ENCODE measurements at regions not wholly inside any gene's neighbourhood (a gene's known extent, or its start where the extent isn't known, plus 50 kb on each side); places are given as distances from the start of the nearest gene placed in this dataset.

DNA sequence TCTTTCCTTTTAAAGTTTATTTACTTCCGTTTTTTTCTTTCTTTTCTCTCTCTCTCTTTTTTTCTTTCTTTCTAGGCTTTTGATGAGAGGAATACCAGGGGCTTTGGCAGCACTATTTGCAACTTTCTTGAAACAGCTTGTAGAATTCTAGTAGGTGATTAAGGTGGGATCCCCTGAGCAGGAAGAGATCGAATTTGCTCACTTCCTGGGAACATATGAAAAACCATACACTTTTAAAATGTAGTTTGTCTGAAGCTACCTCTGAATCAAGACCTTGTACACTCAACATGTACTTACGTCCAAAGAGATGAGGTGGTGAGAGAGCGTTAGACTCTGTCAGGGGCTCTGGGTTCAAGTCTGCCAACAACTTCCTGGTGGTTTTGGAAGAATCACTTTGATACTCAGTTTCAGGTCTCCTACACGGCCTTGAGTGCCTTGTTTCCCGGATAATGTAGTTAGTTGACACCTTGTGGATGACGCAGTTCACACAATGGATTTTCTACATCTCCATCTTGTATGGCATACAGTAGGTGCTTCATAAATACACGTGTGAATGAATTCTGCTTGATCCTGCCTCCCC, 229.1 kb downstream of the MYCN start:
- DNase-seq (ENCODE audit: low spot score), result no peak

DNA sequence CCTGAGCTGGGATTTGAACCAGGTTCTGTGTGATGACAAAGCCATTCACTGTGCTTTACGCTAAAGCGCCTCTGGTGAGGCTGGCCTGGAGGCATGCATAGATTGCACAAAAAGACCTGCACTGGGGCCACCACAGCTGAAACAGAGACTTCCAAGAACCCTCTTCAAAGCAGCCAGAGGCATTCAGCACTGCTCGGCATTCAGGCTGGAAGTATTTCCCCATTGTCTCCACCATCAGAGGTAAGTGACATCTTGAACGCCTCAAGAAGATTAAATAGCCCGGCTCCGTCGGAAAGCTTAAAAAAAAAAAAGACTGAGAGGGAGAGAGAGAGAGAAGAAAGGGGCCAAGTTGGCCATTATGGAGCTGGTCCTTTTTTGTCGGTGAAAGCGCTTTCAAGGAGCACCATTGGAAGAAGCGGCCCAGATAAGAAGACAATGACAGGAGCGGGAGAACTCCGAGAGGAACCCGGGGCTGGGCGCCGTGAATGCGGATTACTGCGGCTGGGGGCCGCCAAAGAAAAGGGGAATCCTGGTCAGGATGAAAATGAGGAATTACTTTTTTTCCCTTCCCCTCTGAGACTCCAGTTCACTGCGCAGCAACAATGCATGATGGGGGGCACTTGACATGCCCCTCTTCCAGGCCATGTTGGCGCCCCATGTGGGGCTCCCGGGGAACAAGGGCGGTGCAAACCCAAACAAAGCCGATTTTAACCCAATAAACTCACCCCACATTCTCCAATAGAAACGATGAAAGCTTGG, 228.3 kb downstream of the MYCN start:
- ATAC-seq (ENCODE audit: low read depth) (no peak), DNase-seq (ENCODE audit: low spot score) (no peak)
- Histone ChIP-seq H3K4me1 (ENCODE audit: insufficient read depth, poor library complexity, severe bottlenecking) (no peaks in the 10 kb centered on the region), H3K36me3 (ENCODE audit: low read depth) (no peaks in the 10 kb centered on the region), H3K27me3 (ENCODE audit: insufficient read depth, poor library complexity, severe bottlenecking) (no peaks in the 10 kb centered on the region), H3K4me3 (ENCODE audit: severe bottlenecking) (no peak overlapping the region), H3K9me3 (ENCODE audit: severe bottlenecking) (no peaks in the 10 kb centered on the region), H3K27ac (ENCODE audit: poor library complexity, severe bottlenecking) (no peak overlapping the region)
- TF ChIP-seq, protein P1, sequence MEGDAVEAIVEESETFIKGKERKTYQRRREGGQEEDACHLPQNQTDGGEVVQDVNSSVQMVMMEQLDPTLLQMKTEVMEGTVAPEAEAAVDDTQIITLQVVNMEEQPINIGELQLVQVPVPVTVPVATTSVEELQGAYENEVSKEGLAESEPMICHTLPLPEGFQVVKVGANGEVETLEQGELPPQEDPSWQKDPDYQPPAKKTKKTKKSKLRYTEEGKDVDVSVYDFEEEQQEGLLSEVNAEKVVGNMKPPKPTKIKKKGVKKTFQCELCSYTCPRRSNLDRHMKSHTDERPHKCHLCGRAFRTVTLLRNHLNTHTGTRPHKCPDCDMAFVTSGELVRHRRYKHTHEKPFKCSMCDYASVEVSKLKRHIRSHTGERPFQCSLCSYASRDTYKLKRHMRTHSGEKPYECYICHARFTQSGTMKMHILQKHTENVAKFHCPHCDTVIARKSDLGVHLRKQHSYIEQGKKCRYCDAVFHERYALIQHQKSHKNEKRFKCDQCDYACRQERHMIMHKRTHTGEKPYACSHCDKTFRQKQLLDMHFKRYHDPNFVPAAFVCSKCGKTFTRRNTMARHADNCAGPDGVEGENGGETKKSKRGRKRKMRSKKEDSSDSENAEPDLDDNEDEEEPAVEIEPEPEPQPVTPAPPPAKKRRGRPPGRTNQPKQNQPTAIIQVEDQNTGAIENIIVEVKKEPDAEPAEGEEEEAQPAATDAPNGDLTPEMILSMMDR (IDR thresholded peaks at IDR 0.05; ENCODE audit: poor library complexity, severe bottlenecking), result no peak

More for the DNA sequence above, 229.1 kb downstream of the MYCN start:
- H3K4me3 ChIP-seq (ENCODE audit: severe bottlenecking), result no peak overlapping the region
- TF ChIP-seq, protein P1 (IDR thresholded peaks at IDR 0.05; ENCODE audit: poor library complexity, severe bottlenecking), result no peak
- H3K27me3 ChIP-seq (ENCODE audit: insufficient read depth, poor library complexity, severe bottlenecking), result no peaks in the 10 kb centered on the region
- no peak for ATAC-seq (ENCODE audit: low read depth)
- no peaks in the 10 kb centered on the region for H3K36me3 ChIP-seq (ENCODE audit: low read depth)
- H3K4me1 ChIP-seq (ENCODE audit: insufficient read depth, poor library complexity, severe bottlenecking), result no peaks in the 10 kb centered on the region
- H3K27ac ChIP-seq (ENCODE audit: poor library complexity, severe bottlenecking), result no peak overlapping the region
- H3K9me3 ChIP-seq (ENCODE audit: severe bottlenecking), result no peaks in the 10 kb centered on the region

DNA sequence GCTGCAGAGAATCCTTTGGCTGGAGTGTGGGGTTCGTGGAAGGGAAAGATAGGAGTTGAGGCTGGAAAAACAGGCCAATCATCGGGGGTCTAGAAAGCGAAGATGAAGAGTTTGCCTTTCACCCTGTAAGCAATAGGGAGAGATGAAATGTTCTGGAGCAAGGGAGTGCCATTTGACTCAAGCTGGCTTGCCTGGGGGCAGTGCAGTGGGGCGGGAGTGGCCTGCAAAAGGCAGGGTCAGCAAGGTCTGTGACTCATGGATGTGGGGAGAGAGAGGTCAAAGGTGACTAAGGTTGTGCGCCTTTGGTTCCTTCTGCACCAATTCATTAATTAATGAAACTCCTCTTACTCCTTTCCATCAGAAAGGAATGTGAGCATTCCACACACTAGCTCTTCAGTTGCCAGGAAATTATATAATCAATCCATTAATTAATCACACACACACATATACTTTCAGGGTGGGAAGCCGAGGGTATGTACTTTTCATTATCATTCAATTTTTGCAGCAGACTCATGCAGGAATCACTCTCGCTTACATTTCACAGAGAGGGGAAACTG, 227.6 kb downstream of the MYCN start:
- H3K4me1 ChIP-seq (ENCODE audit: insufficient read depth, poor library complexity, severe bottlenecking), result no peaks in the 10 kb centered on the region
- H3K27ac ChIP-seq (ENCODE audit: poor library complexity, severe bottlenecking), result no peak overlapping the region
- H3K36me3 ChIP-seq (ENCODE audit: low read depth), result no peaks in the 10 kb centered on the region
- ATAC-seq (ENCODE audit: low read depth), result no peak
- no peaks in the 10 kb centered on the region for H3K9me3 ChIP-seq (ENCODE audit: severe bottlenecking)
- DNase-seq (ENCODE audit: low spot score), result no peak
- H3K27me3 ChIP-seq (ENCODE audit: insufficient read depth, poor library complexity, severe bottlenecking), result no peaks in the 10 kb centered on the region
- TF ChIP-seq, protein P1 (IDR thresholded peaks at IDR 0.05; ENCODE audit: poor library complexity, severe bottlenecking), result no peak
- H3K4me3 ChIP-seq (ENCODE audit: severe bottlenecking), result no peak overlapping the region

DNA sequence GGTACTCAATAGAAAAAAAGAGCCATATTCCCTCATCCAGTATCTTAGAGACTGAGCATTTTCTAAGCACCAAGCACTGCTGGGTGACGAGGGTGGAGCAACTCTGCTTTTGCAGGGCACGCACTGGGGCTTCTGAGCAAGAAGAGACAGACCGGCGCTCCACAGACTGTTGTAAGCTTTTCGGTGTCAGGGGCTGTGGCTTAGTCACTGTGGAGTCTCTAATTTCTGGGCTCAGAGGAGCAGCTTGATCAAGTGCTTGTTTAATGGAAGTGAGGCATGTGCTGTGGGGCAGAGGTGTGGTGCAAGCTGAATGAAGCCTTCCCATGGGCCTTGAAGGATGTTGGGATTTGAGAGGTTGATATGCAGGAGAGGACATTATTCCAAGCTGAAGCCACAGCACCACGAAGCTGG, 227.1 kb downstream of the MYCN start:
- TF ChIP-seq, protein P1 (IDR thresholded peaks at IDR 0.05; ENCODE audit: poor library complexity, severe bottlenecking), result no peak
- ATAC-seq (ENCODE audit: low read depth), result no peak
- no peak overlapping the region for H3K4me3 ChIP-seq (ENCODE audit: severe bottlenecking)
- H3K4me1 ChIP-seq (ENCODE audit: insufficient read depth, poor library complexity, severe bottlenecking), result no peaks in the 10 kb centered on the region
- H3K36me3 ChIP-seq (ENCODE audit: low read depth), result no peaks in the 10 kb centered on the region
- no peaks in the 10 kb centered on the region for H3K27me3 ChIP-seq (ENCODE audit: insufficient read depth, poor library complexity, severe bottlenecking)
- no peak for DNase-seq (ENCODE audit: low spot score)
- no peaks in the 10 kb centered on the region for H3K9me3 ChIP-seq (ENCODE audit: severe bottlenecking)
- no peak overlapping the region for H3K27ac ChIP-seq (ENCODE audit: poor library complexity, severe bottlenecking)

Measured in RWPE2 (cell line).